H9 (cell line): ENCODE measurements at regions not wholly inside any gene's neighbourhood (a gene's known extent, or its start where the extent isn't known, plus 50 kb on each side); places are given as distances from the start of the nearest gene placed in this dataset.

Source experiments
- DNase-seq: peaks from one replicate; pipeline ENCODE4 v3.0.0-alpha.2; 2017
- H2AFZ ChIP-seq: one replicate; pipeline ENCODE4 v1.6.1; 2013; ENCODE audit warnings: mild to moderate bottlenecking, low read length, control low read depth, moderate library complexity
- H2AK5ac ChIP-seq: 2 replicates; pipeline ENCODE4 v1.6.1; 2013; ENCODE audit warnings: low read length, control low read depth, mixed read lengths; ENCODE audit not compliant: insufficient read length
- H2BK120ac ChIP-seq: one replicate; pipeline ENCODE4 v1.6.1; 2013; ENCODE audit warnings: low read depth, mild to moderate bottlenecking, low read length, control low read depth, inconsistent platforms; ENCODE audit not compliant: poor library complexity, severe bottlenecking
- H2BK12ac ChIP-seq: 2 replicates; pipeline ENCODE4 v1.6.1; 2013; ENCODE audit warnings: low read length, control low read depth, mixed read lengths, low read depth; ENCODE audit not compliant: insufficient read length
- H2BK15ac ChIP-seq: 2 replicates; pipeline ENCODE4 v1.6.1; 2013; ENCODE audit warnings: low read depth, low read length, control low read depth
- H2BK20ac ChIP-seq: one replicate; pipeline ENCODE4 v1.6.1; 2013; ENCODE audit warnings: low read depth, mild to moderate bottlenecking, low read length, control low read depth, inconsistent platforms; ENCODE audit not compliant: poor library complexity, severe bottlenecking
- H2BK5ac ChIP-seq: 2 replicates; pipeline ENCODE4 v1.6.1; 2013; ENCODE audit warnings: low read length, control low read depth, mixed read lengths; ENCODE audit not compliant: insufficient read length
- H3K14ac ChIP-seq: 2 replicates; pipeline ENCODE4 v1.6.1; 2013; ENCODE audit warnings: low read length, control low read depth; ENCODE audit not compliant: insufficient read depth
- H3K18ac ChIP-seq: 2 replicates; pipeline ENCODE4 v1.6.1; 2013; ENCODE audit warnings: low read depth, mild to moderate bottlenecking, mixed read lengths, low read length, control low read depth; ENCODE audit not compliant: insufficient read length
- H3K23ac ChIP-seq: 2 replicates; pipeline ENCODE4 v1.6.1; 2013; ENCODE audit warnings: low read length, control low read depth, mixed read lengths, low read depth; ENCODE audit not compliant: insufficient read length
- H3K23me2 ChIP-seq: 2 replicates; pipeline ENCODE4 v1.6.1; 2013; ENCODE audit warnings: low read depth, mild to moderate bottlenecking, mixed read lengths, low read length, control low read depth; ENCODE audit not compliant: insufficient read length, poor library complexity, severe bottlenecking
- H3K27ac ChIP-seq: 2 replicates; pipeline ENCODE4 v1.5.1; 2013; ENCODE audit warnings: low read length, control low read depth, mixed read lengths, low read depth; ENCODE audit not compliant: insufficient read length
- H3K27me3 ChIP-seq: 2 replicates; pipeline ENCODE4 v1.6.1; 2013; ENCODE audit warnings: low read length, control low read depth, inconsistent platforms; ENCODE audit not compliant: insufficient read depth
- H3K4ac ChIP-seq: 2 replicates; pipeline ENCODE4 v1.6.1; 2013; ENCODE audit warnings: low read depth, mild to moderate bottlenecking, control low read depth, inconsistent platforms, low read length, moderate library complexity
- H3K4me1 ChIP-seq: 2 replicates; pipeline ENCODE4 v1.6.1; 2013; ENCODE audit warnings: low read length, control low read depth, inconsistent platforms; ENCODE audit not compliant: insufficient read depth
- H3K4me2 ChIP-seq: 2 replicates; pipeline ENCODE4 v1.6.1; 2013; ENCODE audit warnings: low read length, control low read depth, mixed read lengths; ENCODE audit not compliant: insufficient read length, insufficient read depth
- H3K56ac ChIP-seq: 2 replicates; pipeline ENCODE4 v1.6.1; 2013; ENCODE audit warnings: low read depth, mild to moderate bottlenecking, mixed read lengths, low read length, control low read depth; ENCODE audit not compliant: insufficient read length
- H3K79me1 ChIP-seq: 2 replicates; pipeline ENCODE4 v1.6.1; 2013; ENCODE audit warnings: low read depth, mild to moderate bottlenecking, moderate library complexity, low read length, control low read depth, inconsistent platforms; ENCODE audit not compliant: insufficient read depth, poor library complexity, severe bottlenecking
- H3K79me2 ChIP-seq: 2 replicates; pipeline ENCODE4 v1.6.1; 2013; ENCODE audit warnings: low read length, control low read depth, inconsistent platforms; ENCODE audit not compliant: insufficient read depth
- H3K9ac ChIP-seq: 2 replicates; pipeline ENCODE4 v1.6.1; 2013; ENCODE audit warnings: low read length, control low read depth, mixed read lengths; ENCODE audit not compliant: insufficient read length; ENCODE audit errors: extremely low read depth
- H3K9me3 ChIP-seq: one replicate; pipeline ENCODE4 v1.6.1; 2013; ENCODE audit warnings: low read depth, low read length, inconsistent platforms; ENCODE audit not compliant: control insufficient read depth
- H3T11ph ChIP-seq: one replicate; pipeline ENCODE4 v1.6.1; 2013; ENCODE audit warnings: mild to moderate bottlenecking, low read length, control low read depth, inconsistent platforms
- H4K20me1 ChIP-seq: one replicate; pipeline ENCODE4 v1.6.1; 2013; ENCODE audit not compliant: control insufficient read depth, insufficient read length, insufficient read depth
- H4K5ac ChIP-seq: 2 replicates; pipeline ENCODE4 v1.6.1; 2013; ENCODE audit warnings: low read depth, mild to moderate bottlenecking, mixed read lengths, low read length, control low read depth; ENCODE audit not compliant: insufficient read length
- H4K8ac ChIP-seq: replicated peaks from 2 replicates; pipeline ENCODE4 v1.6.1; 2013; ENCODE audit warnings: low read length, control low read depth, mixed read lengths, low read depth; ENCODE audit not compliant: insufficient read length
- H4K91ac ChIP-seq: 2 replicates; pipeline ENCODE4 v1.6.1; 2013; ENCODE audit warnings: low read depth, mild to moderate bottlenecking, moderate library complexity, mixed read lengths, low read length, control low read depth; ENCODE audit not compliant: insufficient read length
- H3K27ac Mint-ChIP-seq, 3 experiments: 2 replicates in 2 of 3; 3 replicates in 1 of 3; pipeline ENCODE4 v1.8.0; 2020 to 2021; ENCODE audit warnings: mixed read lengths in 3 of 3, mild to moderate bottlenecking in 1 of 3, moderate library complexity in 1 of 3
- H3K27me3 Mint-ChIP-seq: 2 replicates; pipeline ENCODE4 v1.8.0; 2021; ENCODE audit warnings: low read depth, mild to moderate bottlenecking, moderate library complexity, mixed read lengths
- H3K36me3 Mint-ChIP-seq, 3 experiments: 2 replicates in 2 of 3; 3 replicates in 1 of 3; pipeline ENCODE4 v1.8.0; 2020 to 2021; ENCODE audit warnings: low read depth in 3 of 3, mixed read lengths in 3 of 3; ENCODE audit not compliant: insufficient read depth in 1 of 3
- H3K4me1 Mint-ChIP-seq, 2 experiments: 2 replicates each; pipeline ENCODE4 v1.8.0; 2020; ENCODE audit warnings: mixed read lengths in 2 of 2
- H3K4me3 Mint-ChIP-seq, 2 experiments: 2 replicates in 1 of 2; 3 replicates in 1 of 2; pipeline ENCODE4 v1.8.0; 2020 to 2021; ENCODE audit warnings: mild to moderate bottlenecking in 2 of 2, mixed read lengths in 2 of 2, moderate library complexity in 1 of 2
- H3K9me3 Mint-ChIP-seq, 2 experiments: 2 replicates in 1 of 2; 3 replicates in 1 of 2; pipeline ENCODE4 v1.8.0; 2020; ENCODE audit warnings: mild to moderate bottlenecking in 2 of 2, mixed read lengths in 2 of 2, moderate library complexity in 1 of 2
- CTCF ChIP-seq: fragments of 200-600 bp; sonication (generic); conservative IDR thresholded peaks from 3 replicates; pipeline ENCODE4 v1.8.0; 2021; ENCODE audit warnings: antibody characterized with exemption, mild to moderate bottlenecking
- WGBS: extraction: QIAGEN DNeasy Blood & Tissue Kit; methylation state at CpG from one replicate; pipeline ENCODE4 v1.1.7; 2013; ENCODE audit warnings: missing lambda C conversion rate, low lambda C conversion rate, mixed read lengths; ENCODE audit not compliant: insufficient read length; ENCODE audit errors: extremely low coverage; 5-methylcytosine and 5-hydroxymethylcytosine counted together

GRCh38 chr2:237250599-237250998 lies 163.4 kb downstream of the COL6A3 start:
- no peak for TF ChIP-seq CTCF

More at GRCh38 chr2:237250599-237250998, 163.4 kb downstream of the COL6A3 start:
- H2BK120ac ChIP-seq = no peak overlapping the region
- no peaks in the 10 kb centered on the region for H3K23me2 ChIP-seq
- no peak overlapping the region for H2BK5ac ChIP-seq
- no peaks in the 10 kb centered on the region for H4K20me1 ChIP-seq
- no peak overlapping the region for H3K27ac Mint-ChIP-seq
- H3K79me2 ChIP-seq = no peaks in the 10 kb centered on the region
- no peaks in the 10 kb centered on the region for H3K9me3 ChIP-seq
- no peak overlapping the region for H2BK12ac ChIP-seq
- H3K27me3 ChIP-seq = no peaks in the 10 kb centered on the region
- no peak overlapping the region for H4K8ac ChIP-seq
- H3K18ac ChIP-seq = no peak overlapping the region
- H3K4me2 ChIP-seq = no peak overlapping the region
- no peak overlapping the region for H4K91ac ChIP-seq
- H3K14ac ChIP-seq = no peak overlapping the region
- no peak overlapping the region for H4K5ac ChIP-seq
- no peak overlapping the region for H3K27ac ChIP-seq
- no peaks in the 10 kb centered on the region for H3K4me1 ChIP-seq
- peaks cover 2% of the 10 kb centered on the region; the same call in 1 of the 2 replicates for H3K27me3 Mint-ChIP-seq
- H3K23ac ChIP-seq = no peak overlapping the region
- no peak overlapping the region for H2BK15ac ChIP-seq
- no peak for DNase-seq
- H3T11ph ChIP-seq = no peak overlapping the region
- no peak overlapping the region for H3K9ac ChIP-seq
- WGBS = no CpG with 5 or more reads among the region's 3 CpGs
- H3K79me1 ChIP-seq = no peaks in the 10 kb centered on the region
- H3K9me3 Mint-ChIP-seq = peaks cover 8 to 9% of the 10 kb centered on the region in 2 experiments; a peak in 3 of 5 replicates
- H3K36me3 Mint-ChIP-seq = no peaks in the 10 kb centered on the region; a peak in 1 of 7 replicates
- no peak overlapping the region for H3K4me3 Mint-ChIP-seq
- no peaks in the 10 kb centered on the region for H3K4me1 Mint-ChIP-seq
- no peak overlapping the region for H2BK20ac ChIP-seq
- H3K4ac ChIP-seq = no peak overlapping the region
- H2AFZ ChIP-seq = no peak overlapping the region
- H3K56ac ChIP-seq = no peak overlapping the region
- no peak overlapping the region for H2AK5ac ChIP-seq
